ENCODE measurements at regions not wholly inside any gene's neighbourhood (a gene's known extent, or its start where the extent isn't known, plus 50 kb on each side); places are given as distances from the start of the nearest gene placed in this dataset.

GRCh38 chr2:126504949-126505348, 151.0 kb upstream of the GYPC start:
- TF ChIP-seq CTCF (IDR thresholded peaks at IDR 0.05; ENCODE audit: low read depth, low read length) (no peak), POLR2A (IDR thresholded peaks at IDR 0.05; ENCODE audit: extremely low read depth, insufficient read length) (no peak)

All from NB4 (cell line).